HG03135 (cell line): ENCODE measurements at regions not wholly inside any gene's neighbourhood (a gene's known extent, or its start where the extent isn't known, plus 50 kb on each side); places are given as distances from the start of the nearest gene placed in this dataset.

Experiments
- ATAC-seq: cut with Tn5 transposase; IDR thresholded peaks from one replicate; pipeline ENCODE4 v1.9.1; 2021; ENCODE audit warnings: mild to moderate bottlenecking, moderate library complexity; ENCODE audit not compliant: unreplicated experiment

GRCh38 chr10:78851647-78852046 is 217.1 kb upstream of the ZMIZ1 start:
- no peak for ATAC-seq

- ATAC-seq: no peak
These were observed 216.1 kb upstream of the ZMIZ1 start for GRCh38 chr10:78852466-78853240.

- no peak for ATAC-seq
These were observed 214.9 kb upstream of the ZMIZ1 start for GRCh38 chr10:78853864-78854263.

- ATAC-seq: no peak
These were observed 212.3 kb upstream of the ZMIZ1 start for GRCh38 chr10:78856421-78856820.

- no peak for ATAC-seq
These were observed 211.6 kb upstream of the ZMIZ1 start for GRCh38 chr10:78857193-78857592.

GRCh38 chr10:78859266-78859665 is 209.5 kb upstream of the ZMIZ1 start:
- no peak for ATAC-seq

- ATAC-seq: no peak
These were observed 209.0 kb upstream of the ZMIZ1 start for GRCh38 chr10:78859769-78860168.

- no peak for ATAC-seq
These were observed 208.4 kb upstream of the ZMIZ1 start for GRCh38 chr10:78860260-78860914.

- ATAC-seq: no peak
These were observed 207.0 kb upstream of the ZMIZ1 start for GRCh38 chr10:78861529-78862327.

GRCh38 chr10:78862328-78862640 is 206.5 kb upstream of the ZMIZ1 start:
- no peak for ATAC-seq

- no peak for ATAC-seq
These were observed 205.4 kb upstream of the ZMIZ1 start for GRCh38 chr10:78863140-78863905.

- ATAC-seq: no peak
These were observed 204.9 kb upstream of the ZMIZ1 start for GRCh38 chr10:78863906-78864239.

- no peak for ATAC-seq
These were observed 203.8 kb upstream of the ZMIZ1 start for GRCh38 chr10:78864761-78865537.

GRCh38 chr10:78865538-78865875 is 203.3 kb upstream of the ZMIZ1 start:
- ATAC-seq: no peak

- ATAC-seq: no peak
These were observed 202.6 kb upstream of the ZMIZ1 start for GRCh38 chr10:78865931-78866717.

GRCh38 chr10:78866731-78867554 is 201.8 kb upstream of the ZMIZ1 start:
- no peak for ATAC-seq

GRCh38 chr10:78867555-78867939 is 201.2 kb upstream of the ZMIZ1 start:
- no peak for ATAC-seq

GRCh38 chr10:78868048-78868447 is 200.7 kb upstream of the ZMIZ1 start:
- no peak for ATAC-seq

- no peak for ATAC-seq
These were observed 200.3 kb upstream of the ZMIZ1 start for GRCh38 chr10:78868456-78868855.
